Uterus (tissue), 2 donors: ENCODE measurements at regions not wholly inside any gene's neighbourhood (a gene's known extent, or its start where the extent isn't known, plus 50 kb on each side); places are given as distances from the start of the nearest gene placed in this dataset.

Experiments used
- POLR2A ChIP-seq, 2 donors: fragments of 450-650 bp; IDR thresholded peaks; one replicate each; pipeline ENCODE4 v1.6.1; 2016; ENCODE audit warnings: antibody characterized with exemption in 2 of 2, mild to moderate bottlenecking in 1 of 2, moderate library complexity in 1 of 2
- TF ChIP-seq, protein P1 (sequence below), 4 experiments: fragments of 200-600 bp in 2 of 4; fragments of 450-650 bp in 2 of 4; sonication (generic) in 2 of 4; IDR thresholded peaks; one replicate each; pipeline ENCODE4 v1.5.1; 2016 to 2019; ENCODE audit warnings: antibody characterized with exemption in 4 of 4, mild to moderate bottlenecking in 2 of 4, moderate library complexity in 1 of 4

DNA sequence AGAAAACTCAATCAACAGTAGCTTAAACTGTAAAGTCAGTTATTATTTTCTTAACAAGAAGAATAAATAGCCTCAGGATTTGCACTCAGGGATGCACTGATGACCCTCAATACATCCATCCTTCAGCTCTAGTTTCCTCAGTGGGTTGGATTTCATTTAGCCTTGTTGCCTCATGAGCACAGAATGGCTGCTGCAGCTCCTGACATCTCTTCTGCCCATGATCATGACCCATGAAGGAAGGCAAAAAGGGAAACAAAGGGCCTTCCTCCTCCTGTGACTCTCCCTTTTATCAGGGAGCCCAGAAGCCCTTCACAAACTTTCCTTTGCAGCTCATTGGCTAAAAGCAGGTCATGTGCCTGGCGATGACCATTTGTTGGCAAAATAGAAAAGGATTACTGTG is 51.2 kb upstream of the KCNG1 start:
- TF ChIP-seq POLR2A (IDR thresholded peaks at IDR 0.05): no peak
- TF ChIP-seq, protein P1, sequence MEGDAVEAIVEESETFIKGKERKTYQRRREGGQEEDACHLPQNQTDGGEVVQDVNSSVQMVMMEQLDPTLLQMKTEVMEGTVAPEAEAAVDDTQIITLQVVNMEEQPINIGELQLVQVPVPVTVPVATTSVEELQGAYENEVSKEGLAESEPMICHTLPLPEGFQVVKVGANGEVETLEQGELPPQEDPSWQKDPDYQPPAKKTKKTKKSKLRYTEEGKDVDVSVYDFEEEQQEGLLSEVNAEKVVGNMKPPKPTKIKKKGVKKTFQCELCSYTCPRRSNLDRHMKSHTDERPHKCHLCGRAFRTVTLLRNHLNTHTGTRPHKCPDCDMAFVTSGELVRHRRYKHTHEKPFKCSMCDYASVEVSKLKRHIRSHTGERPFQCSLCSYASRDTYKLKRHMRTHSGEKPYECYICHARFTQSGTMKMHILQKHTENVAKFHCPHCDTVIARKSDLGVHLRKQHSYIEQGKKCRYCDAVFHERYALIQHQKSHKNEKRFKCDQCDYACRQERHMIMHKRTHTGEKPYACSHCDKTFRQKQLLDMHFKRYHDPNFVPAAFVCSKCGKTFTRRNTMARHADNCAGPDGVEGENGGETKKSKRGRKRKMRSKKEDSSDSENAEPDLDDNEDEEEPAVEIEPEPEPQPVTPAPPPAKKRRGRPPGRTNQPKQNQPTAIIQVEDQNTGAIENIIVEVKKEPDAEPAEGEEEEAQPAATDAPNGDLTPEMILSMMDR (IDR thresholded peaks at IDR 0.05): no peak
